Stomach (tissue), 8 donors: ENCODE measurements at regions not wholly inside any gene's neighbourhood (a gene's known extent, or its start where the extent isn't known, plus 50 kb on each side); places are given as distances from the start of the nearest gene placed in this dataset.
"Not testable (repeated sequence)": the region's sequence is repeated elsewhere in the genome, so short reads cannot be mapped to it uniquely, and the experiment has no call there.

Experiments used
- DNase-seq, 2 donors: peaks; one replicate each; pipeline versions ENCODE4 v3.0.0 to v3.0.0-alpha.2; 2013 to 2019
- H3K27ac ChIP-seq, 5 donors: fragments of 200-600 bp in 4 of 5; sonication (generic) in 4 of 5; one replicate each; pipeline ENCODE4 v1.5.1; 2013 to 2019; ENCODE audit warnings: mild to moderate bottlenecking in 1 of 5, moderate library complexity in 1 of 5
- H3K27me3 ChIP-seq, 3 donors: fragments of 200-600 bp; sonication (generic); one replicate each; pipeline ENCODE4 v1.5.1; 2017 to 2019; ENCODE audit warnings: mixed run types in 1 of 3
- H3K36me3 ChIP-seq, 4 donors: fragments of 200-600 bp; sonication (generic); 1 replicate in 3 of 4; 2 replicates in 1 of 4; pipeline ENCODE4 v1.5.1; 2016 to 2019
- H3K4me1 ChIP-seq, 4 donors: fragments of 200-600 bp; sonication (generic); one replicate each; pipeline ENCODE4 v1.5.1; 2016 to 2019
- H3K4me3 ChIP-seq, 4 donors: fragments of 200-600 bp; sonication (generic) in 3 of 4; one replicate each; pipeline ENCODE4 v1.5.1; 2016 to 2019; ENCODE audit warnings: mild to moderate bottlenecking in 1 of 4
- H3K9me3 ChIP-seq, 4 donors: fragments of 200-600 bp; sonication (generic); one replicate each; pipeline ENCODE4 v1.5.1; 2016 to 2019
- CTCF ChIP-seq, 7 experiments: fragments of 450-650 bp in 4 of 7; fragments of 200-600 bp in 3 of 7; sonication (generic) in 3 of 7; IDR thresholded peaks; one replicate each; pipeline ENCODE4 v1.5.1; 2016 to 2019; ENCODE audit warnings: antibody characterized with exemption in 7 of 7, control low read depth in 2 of 7, mild to moderate bottlenecking in 1 of 7
- EP300 ChIP-seq: sonication (generic); formaldehyde crosslinking; IDR thresholded peaks from one replicate; pipeline ENCODE4 v1.6.1; 2017; ENCODE audit warnings: antibody characterized with exemption
- POLR2A ChIP-seq, 4 donors: fragments of 450-650 bp; IDR thresholded peaks; one replicate each; pipeline ENCODE4 v1.6.1; 2016; ENCODE audit warnings: antibody characterized with exemption in 4 of 4, control low read depth in 2 of 4, mild to moderate bottlenecking in 1 of 4, moderate library complexity in 1 of 4
- POLR2AphosphoS5 ChIP-seq, 3 donors: sonication (generic); formaldehyde crosslinking; IDR thresholded peaks; one replicate each; pipeline ENCODE4 v1.6.1; 2016; ENCODE audit warnings: antibody characterized with exemption in 3 of 3
- WGBS, 5 donors: extraction: QIAGEN DNeasy Blood & Tissue Kit in 3 of 5; methylation state at CpG; one replicate each; pipeline versions ENCODE4 v1.1.5 to v1.1.7; 2013 to 2018; 5-methylcytosine and 5-hydroxymethylcytosine counted together
- intact Hi-C: fragments of 100-400 bp; cut with DNase I; formaldehyde crosslinking; loops from one replicate; pipeline ENCODE4 v1.15.1; 2023; ENCODE audit warnings: low total_unique reads
- donor health status: healthy with polysubstance abuse.
- donor health status: Bipolar disorder and iron deficiency.
- donor health status: healthy.

GRCh38 chr7:42548816-42549611, 312.0 kb upstream of the GLI3 start:
- Histone ChIP-seq H3K4me1 (no peaks in the 10 kb centered on the region), H3K27me3 (no peaks in the 10 kb centered on the region), H3K36me3 (no peaks in the 10 kb centered on the region), H3K9me3 (peaks cover 0 to 20% (median 6%) of the 10 kb centered on the region in 4 donors), H3K4me3 (no peak overlapping the region), H3K27ac (no peak overlapping the region)
- DNase-seq, result no peak
- intact Hi-C loops, result no loop called here
- TF ChIP-seq POLR2A (IDR thresholded peaks at IDR 0.05) (no peak), EP300 (no peak), CTCF (IDR thresholded peaks at IDR 0.05) (no peak), POLR2AphosphoS5 (IDR thresholded peaks at IDR 0.05) (no peak)
- 79 to 88% (median 82%) methylated on average over 6 of the region's 6 CpGs for WGBS, 5 donors

DNA sequence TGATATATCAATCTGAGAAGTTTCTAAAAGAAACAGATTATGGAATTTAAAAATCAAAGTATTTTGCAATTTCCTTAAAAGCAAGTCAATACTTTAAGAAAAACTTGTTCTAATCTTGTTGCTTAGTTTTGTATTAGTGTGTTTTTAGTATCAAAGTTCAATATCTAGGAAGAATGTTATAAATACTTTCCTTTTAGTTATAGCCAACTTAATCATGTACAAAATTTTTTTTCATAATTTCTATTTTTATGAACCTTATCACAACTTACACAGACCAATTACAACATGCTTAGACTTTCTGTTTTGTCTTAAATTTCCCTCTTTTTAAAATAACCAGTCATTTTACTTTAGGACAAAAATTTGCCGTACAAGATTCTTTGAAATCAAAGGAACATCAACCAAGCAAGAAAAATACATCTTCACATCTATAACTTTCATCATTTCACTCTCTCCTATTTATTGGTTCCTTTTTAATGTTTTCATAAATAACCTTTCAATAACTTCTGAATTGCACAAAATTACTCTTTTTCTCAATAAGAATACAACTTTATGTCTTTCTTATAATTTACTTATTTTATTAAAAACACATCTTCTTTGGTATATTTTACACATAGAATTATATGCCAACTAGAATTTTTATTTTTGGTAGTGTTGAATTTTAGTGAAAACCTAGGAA, 308.2 kb upstream of the GLI3 start:
- Histone ChIP-seq H3K9me3 (peaks cover 0 to 10% (median 0%) of the 10 kb centered on the region in 4 donors), H3K27ac (no peak overlapping the region), H3K4me3 (no peak overlapping the region), H3K36me3 (no peaks in the 10 kb centered on the region), H3K4me1 (no peaks in the 10 kb centered on the region), H3K27me3 (no peaks in the 10 kb centered on the region)
- DNase-seq, result no peak
- intact Hi-C loops, result no loop called here
- 85 to 92% (median 88%) methylated on average over 1 of the region's 1 CpG for WGBS, 5 donors
- TF ChIP-seq CTCF (IDR thresholded peaks at IDR 0.05) (no peak), EP300 (no peak), POLR2AphosphoS5 (IDR thresholded peaks at IDR 0.05) (no peak), POLR2A (IDR thresholded peaks at IDR 0.05) (no peak)

DNA sequence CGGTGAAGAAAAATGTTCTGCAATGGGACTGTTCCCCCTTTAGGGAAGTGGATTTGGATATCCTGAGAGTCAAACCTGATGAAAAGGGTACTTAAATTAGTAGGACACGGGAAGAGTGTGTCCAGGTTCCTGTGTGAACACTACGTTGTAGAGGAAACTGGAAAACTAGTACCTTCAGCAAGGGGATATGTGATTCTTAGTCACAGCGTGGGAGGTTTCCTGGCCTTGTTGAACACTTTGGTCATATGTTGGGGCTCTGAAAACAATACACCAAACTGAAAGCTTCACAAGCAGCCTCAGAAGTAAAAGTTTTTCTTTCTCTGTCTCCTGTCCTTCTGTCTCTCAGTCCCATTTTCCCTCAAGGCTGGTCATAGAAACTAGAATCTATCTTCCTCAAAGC, 306.9 kb upstream of the GLI3 start:
- WGBS, 5 donors, result 74 to 85% (median 82%) methylated on average over 4 of the region's 4 CpGs
- no peak overlapping the region for H3K27ac ChIP-seq
- no peak overlapping the region for H3K4me3 ChIP-seq
- peaks cover 0 to 10% (median 0%) of the 10 kb centered on the region in 4 donors for H3K9me3 ChIP-seq
- H3K4me1 ChIP-seq, result no peaks in the 10 kb centered on the region
- H3K36me3 ChIP-seq, result no peaks in the 10 kb centered on the region
- no peaks in the 10 kb centered on the region for H3K27me3 ChIP-seq
- intact Hi-C loops, result no loop called here
- DNase-seq, result no peak
- TF ChIP-seq POLR2AphosphoS5 (IDR thresholded peaks at IDR 0.05) (no peak), EP300 (no peak), POLR2A (IDR thresholded peaks at IDR 0.05) (no peak), CTCF (IDR thresholded peaks at IDR 0.05) (no peak)

- intact Hi-C loops, H3K36me3 ChIP-seq, H3K27me3 ChIP-seq, H3K27ac ChIP-seq, H3K4me3 ChIP-seq, H3K4me1 ChIP-seq, DNase-seq: not testable (repeated sequence)
- H3K9me3 ChIP-seq, result peaks cover 0 to 10% (median 0%) of the 10 kb centered on the region in 4 donors
- WGBS, 5 donors, result 52 to 98% (median 83%) methylated on average over 1 of the region's 1 CpG
These were observed 305.4 kb upstream of the GLI3 start for GRCh38 chr7:42542446-42542845.

DNA sequence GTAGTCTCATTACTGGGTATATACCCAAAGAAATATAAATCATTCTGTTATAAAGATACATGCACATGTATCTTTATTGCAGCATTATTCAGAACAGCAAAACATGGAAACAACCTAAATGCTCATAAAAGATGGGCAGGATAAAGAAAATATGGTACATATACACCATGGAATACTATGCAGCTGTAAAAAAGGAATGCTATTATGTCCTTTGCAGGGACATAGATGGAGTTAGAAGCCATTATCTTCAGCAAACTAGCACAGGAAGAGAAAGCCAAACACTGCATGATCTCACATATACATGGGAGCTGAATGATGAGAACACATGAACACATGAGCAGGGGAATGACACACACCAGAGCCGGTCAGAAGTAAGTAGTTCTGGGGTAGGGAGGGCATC, 297.4 kb upstream of the GLI3 start:
- Histone ChIP-seq H3K4me3 (no peak overlapping the region), H3K9me3 (peaks cover 0 to 19% (median 11%) of the 10 kb centered on the region in 4 donors), H3K27ac (no peak overlapping the region), H3K4me1 (no peaks in the 10 kb centered on the region), H3K27me3 (no peaks in the 10 kb centered on the region), H3K36me3 (no peaks in the 10 kb centered on the region)
- TF ChIP-seq CTCF (IDR thresholded peaks at IDR 0.05) (no peak), EP300 (no peak), POLR2AphosphoS5 (IDR thresholded peaks at IDR 0.05) (no peak), POLR2A (IDR thresholded peaks at IDR 0.05) (no peak)
- WGBS, 5 donors, result 47 to 100% (median 86%) methylated on average over 1 of the region's 1 CpG
- intact Hi-C loops, result no loop called here
- no peak for DNase-seq
